ENCODE measurements at regions not wholly inside any gene's neighbourhood (a gene's known extent, or its start where the extent isn't known, plus 50 kb on each side); places are given as distances from the start of the nearest gene placed in this dataset.

GRCh38 chr4:30536231-30536630 is 183.9 kb upstream of the PCDH7 start:
- no peak for DNase-seq (ENCODE audit: low spot score)
- Histone ChIP-seq H3K27ac (ENCODE audit: low read depth, low read length, poor library complexity, severe bottlenecking) (no peak overlapping the region), H3K4me3 (ENCODE audit: low read depth, low read length, poor library complexity, severe bottlenecking) (no peak overlapping the region), H3K9me2 (ENCODE audit: insufficient read depth, low read length) (no peaks in the 10 kb centered on the region), H3K9me3 (ENCODE audit: low read length) (no peaks in the 10 kb centered on the region), H3K79me2 (ENCODE audit: insufficient read depth, low read depth, low read length) (no peaks in the 10 kb centered on the region), H2AFZ (ENCODE audit: low read length) (no peak overlapping the region), H3K36me3 (ENCODE audit: insufficient read depth, low read length) (no peaks in the 10 kb centered on the region), H4K20me1 (ENCODE audit: insufficient read depth, low read length) (no peaks in the 10 kb centered on the region), H3K4me2 (ENCODE audit: low read length) (no peak overlapping the region), H3K4me1 (ENCODE audit: insufficient read depth, low read length, poor library complexity, severe bottlenecking) (no peaks in the 10 kb centered on the region)
- no TSS peak for BruUV-seq (replicated peaks)
- CTCF ChIA-PET (ENCODE audit: unreplicated experiment): no interaction called here
- intact Hi-C loops (cut with micrococcal nuclease; ENCODE audit: unreplicated experiment): no loop called here
- no peak for TF ChIP-seq CTCF (conservative IDR thresholded peaks at IDR 0.05; ENCODE audit: low read length)
- TF ChIP-seq EZH2phosphoT487 (IDR thresholded peaks at IDR 0.05; ENCODE audit: borderline replicate concordance, low read depth, low read length): no peak
- POLR2A ChIA-PET: no interaction called here

DNA sequence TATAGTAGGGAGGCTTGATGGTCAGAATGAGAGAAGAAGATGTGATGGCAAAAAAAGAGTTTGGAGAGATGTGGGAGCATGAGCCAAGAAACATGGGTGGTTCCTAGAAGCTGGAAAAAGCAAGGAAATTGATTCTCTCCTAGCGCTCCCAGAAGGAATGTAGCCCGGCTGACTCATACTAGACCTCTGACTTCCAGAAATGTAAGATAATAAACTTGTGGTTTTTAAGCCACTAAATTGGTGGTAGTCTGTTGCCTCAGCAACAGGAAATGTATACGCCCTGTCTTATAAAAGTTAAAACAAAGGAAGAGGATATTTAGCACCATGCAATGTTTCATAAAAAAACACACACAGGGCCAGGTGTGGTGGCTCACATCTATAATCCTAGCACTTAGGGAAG is 182.7 kb upstream of the PCDH7 start:
- no peak for TF ChIP-seq EZH2phosphoT487 (IDR thresholded peaks at IDR 0.05; ENCODE audit: borderline replicate concordance, low read depth, low read length)
- no peak for TF ChIP-seq CTCF (conservative IDR thresholded peaks at IDR 0.05; ENCODE audit: low read length)
- POLR2A ChIA-PET: interaction anchor here (0.6 kb wide), 1 partner anchor 1946 kb away, joined by 3 read pairs; no protein-coding TSS in a partner anchor
- H3K27ac ChIP-seq (ENCODE audit: low read depth, low read length, poor library complexity, severe bottlenecking): no peak overlapping the region
- CTCF ChIA-PET (ENCODE audit: unreplicated experiment): no interaction called here
- no TSS peak for BruUV-seq (replicated peaks)
- intact Hi-C loops (cut with micrococcal nuclease; ENCODE audit: unreplicated experiment): no loop called here
- H4K20me1 ChIP-seq (ENCODE audit: insufficient read depth, low read length): no peaks in the 10 kb centered on the region
- no peaks in the 10 kb centered on the region for H3K4me1 ChIP-seq (ENCODE audit: insufficient read depth, low read length, poor library complexity, severe bottlenecking)
- H3K9me2 ChIP-seq (ENCODE audit: insufficient read depth, low read length): no peaks in the 10 kb centered on the region
- no peak overlapping the region for H3K4me2 ChIP-seq (ENCODE audit: low read length)
- no peaks in the 10 kb centered on the region for H3K79me2 ChIP-seq (ENCODE audit: insufficient read depth, low read depth, low read length)
- DNase-seq (ENCODE audit: low spot score): no peak
- H2AFZ ChIP-seq (ENCODE audit: low read length): no peak overlapping the region
- H3K9me3 ChIP-seq (ENCODE audit: low read length): no peaks in the 10 kb centered on the region
- no peak overlapping the region for H3K4me3 ChIP-seq (ENCODE audit: low read depth, low read length, poor library complexity, severe bottlenecking)
- H3K36me3 ChIP-seq (ENCODE audit: insufficient read depth, low read length): no peaks in the 10 kb centered on the region

- no peaks in the 10 kb centered on the region for H4K20me1 ChIP-seq (ENCODE audit: insufficient read depth, low read length)
- DNase-seq (ENCODE audit: low spot score): no peak
- TF ChIP-seq EZH2phosphoT487 (IDR thresholded peaks at IDR 0.05; ENCODE audit: borderline replicate concordance, low read depth, low read length) (no peak), CTCF (conservative IDR thresholded peaks at IDR 0.05; ENCODE audit: low read length) (no peak)
- no peaks in the 10 kb centered on the region for H3K36me3 ChIP-seq (ENCODE audit: insufficient read depth, low read length)
- no peaks in the 10 kb centered on the region for H3K9me3 ChIP-seq (ENCODE audit: low read length)
- CTCF ChIA-PET (ENCODE audit: unreplicated experiment): no interaction called here
- H3K4me2 ChIP-seq (ENCODE audit: low read length): no peak overlapping the region
- H3K27ac ChIP-seq (ENCODE audit: low read depth, low read length, poor library complexity, severe bottlenecking): no peak overlapping the region
- H3K4me3 ChIP-seq (ENCODE audit: low read depth, low read length, poor library complexity, severe bottlenecking): no peak overlapping the region
- POLR2A ChIA-PET: no interaction called here
- BruUV-seq (replicated peaks): no TSS peak
- H3K9me2 ChIP-seq (ENCODE audit: insufficient read depth, low read length): no peaks in the 10 kb centered on the region
- H2AFZ ChIP-seq (ENCODE audit: low read length): no peak overlapping the region
- H3K4me1 ChIP-seq (ENCODE audit: insufficient read depth, low read length, poor library complexity, severe bottlenecking): no peaks in the 10 kb centered on the region
- intact Hi-C loops (cut with micrococcal nuclease; ENCODE audit: unreplicated experiment): no loop called here
- H3K79me2 ChIP-seq (ENCODE audit: insufficient read depth, low read depth, low read length): no peaks in the 10 kb centered on the region
Measured at GRCh38 chr4:30538794-30539193, 181.4 kb upstream of the PCDH7 start.
